GM18867 (cell line): ENCODE measurements at regions not wholly inside any gene's neighbourhood (a gene's known extent, or its start where the extent isn't known, plus 50 kb on each side); places are given as distances from the start of the nearest gene placed in this dataset.

Experiments
- ATAC-seq: cut with Tn5 transposase; IDR thresholded peaks from one replicate; pipeline ENCODE4 v1.9.1; 2021; ENCODE audit warnings: mild to moderate bottlenecking, moderate library complexity; ENCODE audit not compliant: unreplicated experiment

GRCh38 chr13:74891610-74892009 lies 590.4 kb downstream of the TBC1D4 start:
- ATAC-seq = no peak

DNA sequence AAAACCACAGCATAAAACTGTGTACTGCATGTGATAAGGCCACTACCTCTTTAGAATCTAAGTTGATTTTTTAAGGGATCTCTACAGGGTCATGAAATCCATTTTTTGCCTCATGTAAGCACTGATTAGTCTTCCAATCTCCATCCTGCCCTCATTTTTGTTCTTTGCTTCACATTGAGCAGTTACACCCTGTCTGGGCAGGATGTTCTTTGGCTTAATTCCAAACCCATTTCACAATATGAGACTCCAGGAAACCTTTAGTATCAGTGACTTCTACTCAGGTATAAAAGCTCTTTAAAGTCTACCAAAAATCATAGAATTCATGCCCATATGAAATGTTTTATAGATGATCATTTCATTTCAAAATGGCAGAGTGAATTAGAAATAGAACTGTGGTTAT lies 592.6 kb downstream of the TBC1D4 start:
- ATAC-seq = no peak

GRCh38 chr13:74886502-74886901 lies 595.5 kb downstream of the TBC1D4 start:
- ATAC-seq = no peak

GRCh38 chr13:74883834-74884233 lies 598.1 kb downstream of the TBC1D4 start:
- no peak for ATAC-seq

- no peak for ATAC-seq
These were observed 610.4 kb downstream of the TBC1D4 start for GRCh38 chr13:74871369-74872070.

DNA sequence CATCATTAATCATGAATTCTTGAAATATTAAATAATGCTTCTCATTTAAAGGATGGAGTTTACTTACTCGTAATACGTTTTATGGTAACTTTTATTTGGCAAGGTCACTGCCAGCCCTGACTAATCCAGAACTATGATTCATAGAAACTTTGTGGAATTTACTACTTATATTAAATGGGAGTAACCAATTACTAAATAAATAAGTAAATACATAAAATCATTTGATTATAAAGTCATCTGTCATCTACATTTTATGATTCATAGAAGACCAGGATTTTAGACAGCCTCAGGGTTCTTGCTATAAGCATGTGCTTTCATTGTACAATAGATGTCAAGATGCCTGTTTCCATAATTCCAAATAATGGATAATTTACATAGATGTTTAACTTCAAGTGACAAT lies 611.1 kb downstream of the TBC1D4 start:
- ATAC-seq = no peak

DNA sequence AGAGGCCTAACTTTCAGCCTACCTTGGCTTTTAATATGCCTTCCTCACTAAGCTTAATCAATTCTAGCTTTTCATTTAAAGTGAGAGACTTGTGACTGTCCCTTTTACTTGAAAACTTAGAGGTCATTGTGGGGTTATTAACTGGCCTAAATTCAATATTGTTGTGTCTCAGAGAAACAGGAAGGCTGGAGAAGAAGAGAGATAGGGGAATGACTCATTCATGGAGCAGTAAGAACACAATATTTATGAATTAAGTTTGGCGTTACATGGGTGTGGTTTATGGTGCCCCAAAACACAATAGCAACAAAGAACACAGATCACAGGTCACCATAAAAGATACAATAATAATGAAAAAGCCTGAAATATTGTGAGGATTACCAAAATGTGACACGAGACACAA lies 612.1 kb downstream of the TBC1D4 start:
- ATAC-seq = no peak

- ATAC-seq = no peak
These were observed 613.9 kb downstream of the TBC1D4 start for GRCh38 chr13:74868049-74868448.

DNA sequence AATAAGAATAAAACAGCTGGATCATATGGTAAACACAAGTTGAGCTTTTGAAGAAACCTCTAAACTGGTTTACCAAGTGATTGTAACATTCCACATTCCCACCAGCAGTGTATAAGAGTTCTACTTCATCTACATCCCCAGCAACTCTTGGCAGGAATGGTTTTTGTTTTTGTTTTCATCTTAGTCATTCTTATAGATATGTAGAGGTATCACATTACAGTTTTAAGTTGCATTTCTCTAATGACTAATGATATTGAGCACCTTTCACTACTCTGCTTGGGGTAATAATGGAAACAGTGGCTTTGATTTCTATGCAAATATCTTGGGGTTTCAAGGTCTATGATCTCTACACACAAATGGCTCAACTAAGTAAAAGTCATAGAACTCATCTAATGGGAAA lies 614.5 kb downstream of the TBC1D4 start:
- peak; percentile 78 for ATAC-seq

DNA sequence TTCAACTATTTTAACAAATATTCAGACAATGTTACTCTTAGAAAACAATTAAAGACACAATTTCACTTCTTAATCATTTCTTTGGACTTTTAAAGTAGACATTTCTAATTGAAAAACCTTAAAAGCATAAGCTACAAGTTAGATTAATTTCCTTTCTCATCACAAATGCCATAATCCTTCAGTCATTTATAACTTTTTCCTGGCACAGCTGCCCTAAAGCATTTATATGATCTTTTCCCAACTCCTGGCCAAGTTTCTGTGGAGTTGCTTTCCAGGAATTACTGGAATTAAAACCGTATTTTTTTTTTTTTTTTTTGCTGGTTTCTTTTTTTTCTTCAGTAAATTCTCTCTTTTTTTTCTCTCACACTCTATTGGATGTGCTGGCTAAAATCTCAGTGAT lies 615.9 kb downstream of the TBC1D4 start:
- ATAC-seq = no peak

GRCh38 chr13:74865656-74866055 lies 616.3 kb downstream of the TBC1D4 start:
- ATAC-seq = no peak

DNA sequence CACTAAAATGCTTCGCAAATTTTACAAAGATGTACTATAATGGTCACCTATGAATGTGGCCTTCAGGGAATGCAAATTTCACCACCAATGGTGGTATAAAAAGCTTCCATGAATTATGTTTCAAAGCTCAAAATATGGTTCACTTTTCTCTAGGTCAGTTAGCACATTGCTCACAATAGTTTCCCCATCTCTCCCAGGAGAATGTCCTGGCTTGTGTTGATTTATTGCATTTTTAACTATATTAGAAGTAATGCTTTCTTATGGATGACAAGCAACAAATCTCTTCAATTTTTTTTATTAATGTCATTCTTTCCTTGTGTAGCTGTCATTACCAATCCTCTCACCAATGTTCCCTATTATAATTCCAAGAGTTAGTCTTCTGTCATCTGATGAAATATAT lies 621.2 kb downstream of the TBC1D4 start:
- no peak for ATAC-seq

GRCh38 chr13:74850893-74851292 lies 631.1 kb downstream of the TBC1D4 start:
- ATAC-seq = no peak

- ATAC-seq = no peak
These were observed 634.0 kb downstream of the TBC1D4 start for GRCh38 chr13:74847966-74848365.

- no peak for ATAC-seq
These were observed 636.2 kb downstream of the TBC1D4 start for GRCh38 chr13:74845806-74846205.

GRCh38 chr13:74841651-74842050 lies 640.3 kb downstream of the TBC1D4 start:
- ATAC-seq = no peak

- no peak for ATAC-seq
These were observed 640.8 kb downstream of the TBC1D4 start for GRCh38 chr13:74841123-74841522.

GRCh38 chr13:74839656-74840055 lies 642.3 kb downstream of the TBC1D4 start:
- no peak for ATAC-seq

DNA sequence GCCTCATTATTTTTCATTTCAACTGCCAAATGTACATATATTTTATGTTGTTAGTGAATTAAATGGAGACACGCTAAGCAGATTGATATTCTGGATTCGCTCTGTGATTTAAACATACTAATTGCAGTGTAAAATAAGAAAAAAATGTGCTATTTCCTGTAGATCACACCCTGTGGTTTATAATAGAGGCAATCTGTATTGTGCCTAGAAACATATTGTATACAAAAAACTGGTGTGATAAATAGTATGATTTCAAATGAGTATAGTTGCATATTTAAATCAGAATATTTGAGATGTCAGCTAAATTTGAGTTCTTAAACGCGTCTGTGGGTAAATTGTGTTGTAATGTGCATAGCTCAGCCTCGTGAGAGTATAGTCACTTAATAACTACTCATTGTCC lies 643.9 kb downstream of the TBC1D4 start:
- ATAC-seq = no peak

GRCh38 chr13:74836628-74837027 lies 645.3 kb downstream of the TBC1D4 start:
- ATAC-seq = no peak

DNA sequence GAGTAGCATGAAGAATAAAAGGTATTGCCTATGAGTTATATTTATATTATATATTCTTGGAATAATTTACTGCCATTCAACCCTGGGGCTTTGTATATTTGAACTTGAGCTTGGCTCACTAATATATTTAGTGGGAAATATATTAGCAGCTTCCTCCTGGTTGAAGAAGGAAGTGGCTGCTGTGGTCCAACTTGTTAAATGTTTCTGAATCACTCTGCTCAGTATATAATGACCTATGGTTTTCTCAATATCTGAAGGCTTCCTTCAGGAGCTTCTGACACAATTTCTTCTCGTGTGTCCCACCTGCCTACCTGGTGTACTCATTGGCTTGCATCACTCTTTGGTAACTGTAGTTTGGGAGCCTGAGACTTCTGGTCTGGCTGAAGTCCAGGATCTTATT lies 646.4 kb downstream of the TBC1D4 start:
- no peak for ATAC-seq

DNA sequence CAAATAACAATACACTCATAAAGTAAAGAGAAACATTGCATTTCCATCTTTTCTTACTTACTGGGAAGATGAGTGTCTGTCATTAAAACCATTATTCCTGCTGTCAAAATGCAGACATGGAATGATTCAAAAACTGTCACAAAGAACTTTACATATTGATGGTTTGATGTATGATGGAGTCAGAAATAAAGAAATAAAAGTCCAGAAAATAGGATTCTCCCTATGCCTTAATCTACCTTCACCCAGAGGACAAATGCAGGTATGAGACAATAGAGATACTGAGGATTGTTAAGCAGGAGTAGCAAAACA lies 656.1 kb downstream of the TBC1D4 start:
- no peak for ATAC-seq

- ATAC-seq = no peak
These were observed 656.6 kb downstream of the TBC1D4 start for GRCh38 chr13:74825152-74825937.
